ENCODE measurements at regions not wholly inside any gene's neighbourhood (a gene's known extent, or its start where the extent isn't known, plus 50 kb on each side); places are given as distances from the start of the nearest gene placed in this dataset.
A peak's percentile ranks its signal among the peaks of the same experiment; 100 is the strongest.
"Not testable (repeated sequence)": the region's sequence is repeated elsewhere in the genome, so short reads cannot be mapped to it uniquely, and the experiment has no call there.

GRCh38 chr11:134597452-134597851, 185.4 kb upstream of the B3GAT1 start:
- no peak overlapping the region for H3K4me3 Mint-ChIP-seq (ENCODE audit: unreplicated experiment)
- TF ChIP-seq CTCF (IDR thresholded peaks at IDR 0.05): no peak
- no peaks in the 10 kb centered on the region for H3K4me1 Mint-ChIP-seq (ENCODE audit: low read depth)
- H3K27me3 Mint-ChIP-seq (ENCODE audit: low read depth): peaks cover 26% of the 10 kb centered on the region
- no peak overlapping the region for H3K27ac Mint-ChIP-seq (ENCODE audit: unreplicated experiment)
- peak; percentile 68 for DNase-seq (ENCODE audit: low spot score)
- H3K9me3 Mint-ChIP-seq (ENCODE audit: low read depth): peaks cover under 1% of the 10 kb centered on the region
- no peaks in the 10 kb centered on the region for H3K36me3 Mint-ChIP-seq (ENCODE audit: low read depth)

GRCh38 chr11:134596404-134596803, 184.4 kb upstream of the B3GAT1 start:
- Mint-ChIP-seq H3K27me3 (ENCODE audit: low read depth) (peaks cover 18% of the 10 kb centered on the region), H3K27ac (ENCODE audit: unreplicated experiment) (no peak overlapping the region), H3K4me1 (ENCODE audit: low read depth) (no peaks in the 10 kb centered on the region), H3K9me3 (ENCODE audit: low read depth) (peaks cover 4% of the 10 kb centered on the region), H3K4me3 (ENCODE audit: unreplicated experiment) (no peak overlapping the region), H3K36me3 (ENCODE audit: low read depth) (no peaks in the 10 kb centered on the region)
- DNase-seq (ENCODE audit: low spot score): no peak
- no peak for TF ChIP-seq CTCF (IDR thresholded peaks at IDR 0.05)

GRCh38 chr11:134592391-134592990, 180.4 kb upstream of the B3GAT1 start:
- peak; percentile 62 for TF ChIP-seq CTCF (IDR thresholded peaks at IDR 0.05)
- Mint-ChIP-seq H3K27ac (ENCODE audit: unreplicated experiment) (no peak overlapping the region), H3K36me3 (ENCODE audit: low read depth) (no peaks in the 10 kb centered on the region), H3K27me3 (ENCODE audit: low read depth) (peaks cover 17% of the 10 kb centered on the region), H3K9me3 (ENCODE audit: low read depth) (peaks cover 4% of the 10 kb centered on the region), H3K4me3 (ENCODE audit: unreplicated experiment) (no peak overlapping the region), H3K4me1 (ENCODE audit: low read depth) (no peaks in the 10 kb centered on the region)
- DNase-seq (ENCODE audit: low spot score): peak; percentile 12

- Mint-ChIP-seq H3K4me1 (ENCODE audit: low read depth) (no peaks in the 10 kb centered on the region), H3K4me3 (ENCODE audit: unreplicated experiment) (no peak overlapping the region), H3K27me3 (ENCODE audit: low read depth) (peaks cover 23% of the 10 kb centered on the region), H3K9me3 (ENCODE audit: low read depth) (peaks cover 4% of the 10 kb centered on the region), H3K27ac (ENCODE audit: unreplicated experiment) (no peak overlapping the region), H3K36me3 (ENCODE audit: low read depth) (no peaks in the 10 kb centered on the region)
- DNase-seq (ENCODE audit: low spot score): no peak
- no peak for TF ChIP-seq CTCF (IDR thresholded peaks at IDR 0.05)
These were observed 179.3 kb upstream of the B3GAT1 start for GRCh38 chr11:134591338-134591737.

GRCh38 chr11:134589129-134589528, 177.1 kb upstream of the B3GAT1 start:
- H3K36me3 Mint-ChIP-seq (ENCODE audit: low read depth): no peaks in the 10 kb centered on the region
- peaks cover 15% of the 10 kb centered on the region for H3K27me3 Mint-ChIP-seq (ENCODE audit: low read depth)
- no peak for DNase-seq (ENCODE audit: low spot score)
- H3K4me3 Mint-ChIP-seq (ENCODE audit: unreplicated experiment): no peak overlapping the region
- peaks cover 4% of the 10 kb centered on the region for H3K9me3 Mint-ChIP-seq (ENCODE audit: low read depth)
- H3K4me1 Mint-ChIP-seq (ENCODE audit: low read depth): no peaks in the 10 kb centered on the region
- TF ChIP-seq CTCF (IDR thresholded peaks at IDR 0.05): no peak
- H3K27ac Mint-ChIP-seq (ENCODE audit: unreplicated experiment): no peak overlapping the region

GRCh38 chr11:134588460-134589110, 176.5 kb upstream of the B3GAT1 start:
- peak; percentile 27 for DNase-seq (ENCODE audit: low spot score)

More at GRCh38 chr11:134588460-134589110, 176.5 kb upstream of the B3GAT1 start:
- H3K36me3 Mint-ChIP-seq (ENCODE audit: low read depth); H3K9me3 Mint-ChIP-seq (ENCODE audit: low read depth); H3K4me3 Mint-ChIP-seq (ENCODE audit: unreplicated experiment); H3K27ac Mint-ChIP-seq (ENCODE audit: unreplicated experiment); H3K4me1 Mint-ChIP-seq (ENCODE audit: low read depth): not testable (repeated sequence)
- H3K27me3 Mint-ChIP-seq (ENCODE audit: low read depth): peaks cover 19% of the 10 kb centered on the region

All from chondrocyte (in vitro differentiated cells).